SU-DHL-6 (cell line): ENCODE measurements at regions not wholly inside any gene's neighbourhood (a gene's known extent, or its start where the extent isn't known, plus 50 kb on each side); places are given as distances from the start of the nearest gene placed in this dataset.

ENCODE experiments used
- H2AFZ ChIP-seq: fragments of 200-600 bp; sonication (generic); 2 replicates; pipeline ENCODE4 v1.6.1; 2014; ENCODE audit warnings: low read depth, mild to moderate bottlenecking, moderate library complexity, mixed read lengths, antibody characterized with exemption, low read length; ENCODE audit not compliant: severe bottlenecking
- H3F3A ChIP-seq: fragments of 200-600 bp; shearing (Covaris generic); 2 replicates; pipeline ENCODE4 v1.6.0; 2016; ENCODE audit warnings: antibody characterized with exemption, mild to moderate bottlenecking; ENCODE audit not compliant: insufficient read depth
- H3K27ac ChIP-seq: fragments of 200-600 bp; sonication (generic); 2 replicates; pipeline ENCODE4 v1.5.1; 2016; ENCODE audit warnings: low read depth, mild to moderate bottlenecking, low read length, moderate library complexity, mixed read lengths
- H3K27me3 ChIP-seq: fragments of 200-600 bp; sonication (generic), shearing (Covaris generic); 2 replicates; pipeline ENCODE4 v1.6.0; 2014; ENCODE audit warnings: mild to moderate bottlenecking, low read length
- H3K36me3 ChIP-seq: fragments of 200-600 bp; sonication (generic); 2 replicates; pipeline ENCODE4 v1.6.1; 2014; ENCODE audit warnings: mild to moderate bottlenecking, low read length, mixed read lengths
- H3K4me2 ChIP-seq: fragments of 300-600, 200-600 bp; shearing (Covaris generic), sonication (generic); 2 replicates; pipeline ENCODE4 v1.6.0; 2014; ENCODE audit warnings: low read length, low read depth, mild to moderate bottlenecking; ENCODE audit not compliant: poor library complexity, severe bottlenecking
- H3K4me3 ChIP-seq: fragments of 200-600 bp; sonication (generic); 2 replicates; pipeline ENCODE4 v1.5.1; 2014; ENCODE audit warnings: antibody characterized with exemption, low read length, mild to moderate bottlenecking, mixed read lengths; ENCODE audit not compliant: insufficient read depth, poor library complexity, severe bottlenecking
- H3K79me2 ChIP-seq: fragments of 200-600 bp; sonication (generic); 2 replicates; pipeline ENCODE4 v1.6.1; 2014; ENCODE audit warnings: mild to moderate bottlenecking, low read length, moderate library complexity; ENCODE audit not compliant: insufficient read depth
- H3K9ac ChIP-seq: fragments of 200-600 bp; sonication (generic); 2 replicates; pipeline ENCODE4 v1.7.0; 2014; ENCODE audit warnings: mild to moderate bottlenecking, low read length
- H3K9me2 ChIP-seq: fragments of 200-600 bp; sonication (generic); replicated peaks from 2 replicates; pipeline ENCODE4 v1.6.1; 2014; ENCODE audit warnings: low read length; ENCODE audit not compliant: insufficient read depth
- H3K9me3 ChIP-seq: fragments of 200-600 bp; sonication (generic); 2 replicates; pipeline ENCODE4 v1.6.1; 2014; ENCODE audit warnings: low read length, mixed read lengths; ENCODE audit not compliant: insufficient read depth
- H4K20me1 ChIP-seq: fragments of 200-600 bp; sonication (generic); 2 replicates; pipeline ENCODE4 v1.6.1; 2014; ENCODE audit warnings: low read depth, mild to moderate bottlenecking, antibody characterized with exemption, low read length, moderate library complexity, mixed read lengths
- CTCF ChIP-seq: fragments of 200-600 bp; sonication (generic); IDR thresholded peaks from one replicate; pipeline ENCODE4 v1.5.1; 2017; ENCODE audit warnings: antibody characterized with exemption, mild to moderate bottlenecking, low read length, moderate library complexity; ENCODE audit not compliant: insufficient read depth, poor library complexity, severe bottlenecking
- EZH2phosphoT487 ChIP-seq: fragments of 200-600 bp; sonication (generic), shearing (Covaris generic); conservative IDR thresholded peaks from 2 replicates; pipeline ENCODE4 v1.6.1; 2018; ENCODE audit warnings: mild to moderate bottlenecking, antibody characterized with exemption, low read length, moderate library complexity, mixed read lengths

- no peak overlapping the region for H2AFZ ChIP-seq
- no peak overlapping the region for H3K4me3 ChIP-seq
These were observed 65.0 kb upstream of the MEIS2 start for GRCh38 chr15:37165395-37165794.

GRCh38 chr15:37166402-37166801 lies 66.1 kb upstream of the MEIS2 start:
- Histone ChIP-seq H3K9ac (no peak overlapping the region), H4K20me1 (no peaks in the 10 kb centered on the region), H2AFZ (no peak overlapping the region), H3K36me3 (no peaks in the 10 kb centered on the region), H3F3A (no peaks in the 10 kb centered on the region), H3K27ac (no peak overlapping the region), H3K79me2 (no peaks in the 10 kb centered on the region), H3K27me3 (no peaks in the 10 kb centered on the region), H3K9me2 (no peaks in the 10 kb centered on the region), H3K9me3 (no peaks in the 10 kb centered on the region), H3K4me2 (no peak overlapping the region), H3K4me3 (no peak overlapping the region)
- TF ChIP-seq CTCF (no peak), EZH2phosphoT487 (no peak)

More at GRCh38 chr15:37165395-37165794, 65.0 kb upstream of the MEIS2 start:
- no peaks in the 10 kb centered on the region for H3K36me3 ChIP-seq
- H3F3A ChIP-seq, result no peaks in the 10 kb centered on the region
- H3K27me3 ChIP-seq, result no peaks in the 10 kb centered on the region
- H3K79me2 ChIP-seq, result no peaks in the 10 kb centered on the region
- no peaks in the 10 kb centered on the region for H3K9me2 ChIP-seq
- H4K20me1 ChIP-seq, result no peaks in the 10 kb centered on the region
- H3K9ac ChIP-seq, result no peak overlapping the region
- H3K9me3 ChIP-seq, result no peaks in the 10 kb centered on the region
- TF ChIP-seq EZH2phosphoT487 (no peak), CTCF (no peak)
- no peak overlapping the region for H3K27ac ChIP-seq
- no peak overlapping the region for H3K4me2 ChIP-seq

- no peaks in the 10 kb centered on the region for H3F3A ChIP-seq
- H3K9ac ChIP-seq, result no peak overlapping the region
- TF ChIP-seq CTCF (no peak), EZH2phosphoT487 (no peak)
- H3K4me3 ChIP-seq, result no peak overlapping the region
- H3K9me3 ChIP-seq, result no peaks in the 10 kb centered on the region
- no peaks in the 10 kb centered on the region for H3K27me3 ChIP-seq
- no peak overlapping the region for H3K27ac ChIP-seq
- no peaks in the 10 kb centered on the region for H3K79me2 ChIP-seq
- H3K9me2 ChIP-seq, result no peaks in the 10 kb centered on the region
- no peak overlapping the region for H2AFZ ChIP-seq
- no peaks in the 10 kb centered on the region for H3K36me3 ChIP-seq
- no peaks in the 10 kb centered on the region for H4K20me1 ChIP-seq
- no peak overlapping the region for H3K4me2 ChIP-seq
These were observed 81.0 kb upstream of the MEIS2 start for GRCh38 chr15:37181339-37181738.
